ENCODE measurements at regions not wholly inside any gene's neighbourhood (a gene's known extent, or its start where the extent isn't known, plus 50 kb on each side); places are given as distances from the start of the nearest gene placed in this dataset.

GRCh38 chr12:69003991-69004390 lies 71.0 kb upstream of the CPM start:
- TF ChIP-seq CTCF (IDR thresholded peaks at IDR 0.05; ENCODE audit: low read depth, low read length) = no peak
- no peak overlapping the region for H3K4me3 ChIP-seq (ENCODE audit: low read depth, low read length)

- H3K4me3 ChIP-seq (ENCODE audit: low read depth, low read length) = peak overlapping the region; percentile 42
- TF ChIP-seq CTCF (IDR thresholded peaks at IDR 0.05; ENCODE audit: low read depth, low read length) = no peak
Measured at GRCh38 chr12:69007101-69007854, 74.3 kb upstream of the CPM start.

GRCh38 chr12:69007855-69008351 lies 74.9 kb upstream of the CPM start:
- H3K4me3 ChIP-seq (ENCODE audit: low read depth, low read length) = peak overlapping the region; percentile 42
- TF ChIP-seq CTCF (IDR thresholded peaks at IDR 0.05; ENCODE audit: low read depth, low read length) = no peak

DNA sequence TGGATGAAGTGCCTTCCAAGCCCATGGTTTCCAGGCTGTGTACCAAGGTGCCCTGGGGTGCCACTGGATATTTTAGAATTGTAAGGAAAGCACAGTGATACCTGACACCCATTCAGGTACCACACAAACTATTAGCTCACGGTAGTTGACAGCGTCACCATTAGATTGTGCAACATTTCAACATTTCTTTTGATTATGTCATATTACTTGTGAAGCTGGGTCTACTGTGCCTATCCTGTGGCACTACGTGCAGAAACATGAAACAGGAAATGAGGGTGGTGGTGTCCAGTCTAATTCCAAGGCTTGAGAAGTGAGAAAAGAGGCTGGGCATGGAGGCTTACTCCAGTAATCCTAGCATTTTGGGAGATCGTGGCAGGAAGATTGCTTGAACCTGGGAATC lies 75.5 kb upstream of the CPM start:
- H3K4me3 ChIP-seq (ENCODE audit: low read depth, low read length) = no peak overlapping the region
- no peak for TF ChIP-seq CTCF (IDR thresholded peaks at IDR 0.05; ENCODE audit: low read depth, low read length)

DNA sequence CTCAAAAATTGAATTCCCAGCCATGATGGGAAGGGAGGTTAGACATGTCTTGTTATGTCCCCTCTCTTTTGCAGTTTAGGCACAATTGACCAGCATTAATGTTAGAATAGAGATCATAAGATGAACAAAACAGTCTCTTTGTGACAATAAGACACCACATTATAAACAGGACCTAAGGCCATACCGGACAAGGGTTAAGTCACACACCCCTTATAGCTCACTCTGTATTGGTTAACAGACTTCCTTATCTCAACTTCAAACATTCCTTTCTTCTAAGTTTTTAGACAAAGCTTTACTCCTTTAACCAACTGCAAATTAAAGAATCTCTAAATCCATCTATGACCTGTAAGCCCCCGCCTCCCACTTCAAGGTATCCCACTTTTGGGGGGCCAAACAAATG lies 81.1 kb upstream of the CPM start:
- TF ChIP-seq CTCF (IDR thresholded peaks at IDR 0.05; ENCODE audit: low read depth, low read length) = no peak
- no peak overlapping the region for H3K4me3 ChIP-seq (ENCODE audit: low read depth, low read length)

- no peak overlapping the region for H3K4me3 ChIP-seq (ENCODE audit: low read depth, low read length)
- no peak for TF ChIP-seq CTCF (IDR thresholded peaks at IDR 0.05; ENCODE audit: low read depth, low read length)
Measured at GRCh38 chr12:69015017-69015416, 82.0 kb upstream of the CPM start.

DNA sequence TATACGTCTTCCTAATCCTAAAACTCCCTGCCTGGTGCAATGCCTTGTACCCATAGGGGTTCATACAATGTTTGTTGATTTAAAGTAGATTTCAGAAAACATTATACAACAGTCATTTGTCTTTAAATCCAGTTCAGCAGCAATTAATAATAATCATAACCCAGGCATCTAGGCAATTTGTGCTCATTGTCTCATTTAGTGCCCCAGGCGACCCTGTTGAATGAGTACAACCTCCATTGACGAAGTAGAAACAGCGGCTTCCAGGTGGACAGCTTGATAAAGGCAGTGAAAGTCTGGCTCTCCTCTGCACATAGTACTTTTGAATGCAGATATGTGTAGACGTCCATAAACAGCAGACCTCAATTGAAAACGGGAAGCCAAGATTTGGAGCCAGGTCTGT lies 82.9 kb upstream of the CPM start:
- TF ChIP-seq CTCF (IDR thresholded peaks at IDR 0.05; ENCODE audit: low read depth, low read length) = no peak
- no peak overlapping the region for H3K4me3 ChIP-seq (ENCODE audit: low read depth, low read length)
